ENCODE measurements at regions not wholly inside any gene's neighbourhood (a gene's known extent, or its start where the extent isn't known, plus 50 kb on each side); places are given as distances from the start of the nearest gene placed in this dataset.

- TF ChIP-seq EP300 (IDR thresholded peaks at IDR 0.05; ENCODE audit: borderline replicate concordance in 1 of 2, low read depth in 2 of 2, low read length in 2 of 2) (no peak), CTCF (IDR thresholded peaks at IDR 0.05; ENCODE audit: control extremely low read depth in 1 of 3, insufficient read depth in 1 of 3, low read depth in 1 of 3, low read length in 3 of 3) (no peak), SUZ12 (IDR thresholded peaks at IDR 0.05; ENCODE audit: low read length) (no peak), RAD21 (IDR thresholded peaks at IDR 0.05 in 1 of 2, conservative IDR thresholded peaks at IDR 0.05 in 1 of 2; ENCODE audit: low read depth in 2 of 2, low read length in 2 of 2) (no peak), JUN (IDR thresholded peaks at IDR 0.05; ENCODE audit: low read depth, low read length) (no peak), TCF12 (IDR thresholded peaks at IDR 0.05; ENCODE audit: low read depth, low read length) (no peak)
These were observed 60.7 kb upstream of the TSLP start for GRCh38 chr5:111010783-111011182.
